SK-N-MC (cell line): ENCODE measurements at regions not wholly inside any gene's neighbourhood (a gene's known extent, or its start where the extent isn't known, plus 50 kb on each side); places are given as distances from the start of the nearest gene placed in this dataset.

Experiments
- EZH2 ChIP-seq: fragments of 200-600 bp; sonication (generic); IDR thresholded peaks from one replicate; pipeline ENCODE4 v1.6.1; 2017; ENCODE audit warnings: antibody characterized with exemption
- FOXP2 ChIP-seq: optimal IDR thresholded peaks from 2 replicates; pipeline ENCODE3; 2011; ENCODE audit warnings: mild to moderate bottlenecking, moderate library complexity; ENCODE audit not compliant: insufficient read depth; ENCODE audit errors: extremely low read length, control extremely low read depth
- POLR2AphosphoS5 ChIP-seq: IDR thresholded peaks from 2 replicates; pipeline ENCODE4 v1.6.1; 2012; ENCODE audit warnings: mild to moderate bottlenecking, low read depth, low read length, borderline replicate concordance

GRCh38 chr11:11090495-11090894 is 232.6 kb upstream of the ZBED5 start:
- TF ChIP-seq EZH2, result no peak
- no peak for TF ChIP-seq POLR2AphosphoS5
- no peak for TF ChIP-seq FOXP2
